Cardiac muscle cell (in vitro differentiated cells and primary cell): ENCODE measurements at regions not wholly inside any gene's neighbourhood (a gene's known extent, or its start where the extent isn't known, plus 50 kb on each side); places are given as distances from the start of the nearest gene placed in this dataset.

Source experiments
- DNase-seq, 2 donors: peaks; one replicate each; pipeline versions ENCODE4 v3.0.0 to v3.0.0-alpha.2; 2010 to 2017; ENCODE audit warnings: low read depth in 1 of 2, low spot score in 1 of 2
- H3K27ac ChIP-seq: fragments of 200-600 bp; sonication (generic); 2 replicates; pipeline ENCODE4 v1.5.1; 2016
- H3K27me3 ChIP-seq: fragments of 200-600 bp; sonication (generic); 2 replicates; pipeline ENCODE4 v1.6.0; 2016; ENCODE audit warnings: control low read depth
- H3K36me3 ChIP-seq: fragments of 200-600 bp; sonication (generic); 2 replicates; pipeline ENCODE4 v1.5.1; 2016; ENCODE audit warnings: control low read depth
- H3K4me1 ChIP-seq: fragments of 200-600 bp; sonication (generic); 2 replicates; pipeline ENCODE4 v1.8.1; 2017; ENCODE audit warnings: low read depth, mild to moderate bottlenecking, mixed run types
- H3K4me3 ChIP-seq: fragments of 200-600 bp; sonication (generic); 2 replicates; pipeline ENCODE4 v1.5.1; 2016; ENCODE audit warnings: mild to moderate bottlenecking
- H3K9me3 ChIP-seq: fragments of 200-600 bp; sonication (generic); 2 replicates; pipeline ENCODE4 v1.5.1; 2017; ENCODE audit warnings: low read depth, mild to moderate bottlenecking, control low read depth
- CTCF ChIP-seq: IDR thresholded peaks from 2 replicates; pipeline ENCODE4 v1.5.1; 2012; ENCODE audit warnings: low read depth, mild to moderate bottlenecking, low read length

DNA sequence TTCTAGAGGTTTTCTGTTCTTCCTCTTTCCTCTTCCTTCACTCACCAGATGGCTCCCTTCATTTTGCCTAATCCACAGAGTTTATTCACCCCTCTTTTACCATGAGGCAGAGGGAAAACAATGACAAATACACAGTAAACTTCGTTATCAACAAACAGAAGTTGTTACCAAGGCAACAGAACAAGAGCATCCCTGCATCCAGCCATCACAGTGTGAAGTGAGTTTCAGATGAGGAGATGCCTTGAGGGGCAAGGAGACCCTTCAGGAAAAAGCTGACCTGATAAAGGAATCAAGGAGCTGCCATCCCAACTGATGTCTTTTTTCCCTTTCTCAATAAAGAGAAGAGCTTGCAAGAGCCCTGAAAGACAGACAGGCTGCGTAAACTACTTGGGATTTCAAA, 195.3 kb downstream of the BRINP2 start:
- TF ChIP-seq CTCF, result no peak
- no peak for DNase-seq
- peaks cover 28% of the 10 kb centered on the region for H3K27me3 ChIP-seq
- H3K4me1 ChIP-seq, result no peaks in the 10 kb centered on the region
- H3K36me3 ChIP-seq, result no peaks in the 10 kb centered on the region
- H3K27ac ChIP-seq, result no peak overlapping the region
- H3K4me3 ChIP-seq, result no peak overlapping the region
- H3K9me3 ChIP-seq, result no peaks in the 10 kb centered on the region

DNA sequence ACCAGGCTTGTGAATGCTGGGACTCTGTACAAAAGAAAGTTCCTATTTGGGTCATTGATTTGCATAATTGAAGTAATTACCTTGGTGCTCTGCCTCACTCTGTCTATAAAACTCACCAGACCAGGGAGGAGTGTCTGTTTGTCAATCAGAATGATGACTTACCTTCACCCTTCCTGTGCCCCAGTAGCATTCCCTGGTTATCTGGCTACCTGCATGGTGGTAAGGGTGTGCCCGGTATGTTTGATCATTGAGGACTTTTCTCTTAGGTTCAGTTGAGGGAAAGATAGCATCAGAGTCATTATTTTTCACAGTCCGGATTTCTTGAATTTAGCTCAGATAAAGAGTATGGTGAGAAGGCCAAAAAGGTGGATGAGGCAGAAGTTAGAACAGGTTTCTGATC, 190.0 kb downstream of the BRINP2 start:
- Histone ChIP-seq H3K4me3 (no peak overlapping the region), H3K27me3 (peaks cover 18% of the 10 kb centered on the region), H3K4me1 (no peaks in the 10 kb centered on the region), H3K36me3 (no peaks in the 10 kb centered on the region), H3K9me3 (no peaks in the 10 kb centered on the region), H3K27ac (no peak overlapping the region)
- TF ChIP-seq CTCF, result no peak
- DNase-seq, result no peak

GRCh38 chr1:177356674-177357435, 186.1 kb downstream of the BRINP2 start:
- H3K4me1 ChIP-seq, result no peaks in the 10 kb centered on the region
- DNase-seq, result no peak
- peaks cover 6% of the 10 kb centered on the region for H3K27me3 ChIP-seq
- H3K27ac ChIP-seq, result no peak overlapping the region
- H3K36me3 ChIP-seq, result no peaks in the 10 kb centered on the region
- TF ChIP-seq CTCF, result no peak
- no peak overlapping the region for H3K4me3 ChIP-seq
- H3K9me3 ChIP-seq, result no peaks in the 10 kb centered on the region

GRCh38 chr1:177355575-177355974, 184.8 kb downstream of the BRINP2 start:
- Histone ChIP-seq H3K4me3 (no peak overlapping the region), H3K9me3 (no peaks in the 10 kb centered on the region), H3K27ac (no peak overlapping the region), H3K4me1 (no peaks in the 10 kb centered on the region), H3K36me3 (no peaks in the 10 kb centered on the region), H3K27me3 (peaks cover 6% of the 10 kb centered on the region)
- DNase-seq, result peak; percentile 50 to 56
- peak; percentile 59 for TF ChIP-seq CTCF

GRCh38 chr1:177354247-177354646, 183.5 kb downstream of the BRINP2 start:
- no peak for TF ChIP-seq CTCF
- Histone ChIP-seq H3K9me3 (no peaks in the 10 kb centered on the region), H3K4me3 (no peak overlapping the region), H3K4me1 (no peaks in the 10 kb centered on the region), H3K27me3 (peaks cover 4% of the 10 kb centered on the region), H3K27ac (no peak overlapping the region), H3K36me3 (no peaks in the 10 kb centered on the region)
- no peak for DNase-seq
